Superior temporal gyrus (tissue), 1 donor: ENCODE measurements at regions not wholly inside any gene's neighbourhood (a gene's known extent, or its start where the extent isn't known, plus 50 kb on each side); places are given as distances from the start of the nearest gene placed in this dataset.

ENCODE experiments used
- DNase-seq: peaks from one replicate; pipeline ENCODE4 v3.0.0-alpha.2; 2016; ENCODE audit errors: extremely low spot score

DNA sequence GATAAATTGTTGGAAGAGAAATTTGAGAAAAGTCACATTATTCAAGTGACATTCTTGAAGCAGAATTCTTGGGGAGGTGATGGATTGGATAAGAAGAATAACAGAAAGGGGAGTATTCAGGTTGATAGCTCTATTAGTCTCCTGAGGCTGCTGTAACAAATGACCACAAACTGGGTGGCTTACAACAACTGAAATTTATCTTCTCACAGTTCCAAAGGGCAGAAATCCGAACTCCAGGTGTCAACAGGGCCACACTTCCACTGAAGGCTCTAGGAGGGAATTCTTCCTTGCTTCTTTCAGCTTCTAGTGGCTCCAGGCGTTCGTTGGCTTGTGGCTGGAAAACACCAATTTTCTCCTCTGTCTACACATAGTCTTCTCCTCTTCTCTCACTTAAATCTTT, 99.8 kb downstream of the TES start:
- no peak for DNase-seq

DNA sequence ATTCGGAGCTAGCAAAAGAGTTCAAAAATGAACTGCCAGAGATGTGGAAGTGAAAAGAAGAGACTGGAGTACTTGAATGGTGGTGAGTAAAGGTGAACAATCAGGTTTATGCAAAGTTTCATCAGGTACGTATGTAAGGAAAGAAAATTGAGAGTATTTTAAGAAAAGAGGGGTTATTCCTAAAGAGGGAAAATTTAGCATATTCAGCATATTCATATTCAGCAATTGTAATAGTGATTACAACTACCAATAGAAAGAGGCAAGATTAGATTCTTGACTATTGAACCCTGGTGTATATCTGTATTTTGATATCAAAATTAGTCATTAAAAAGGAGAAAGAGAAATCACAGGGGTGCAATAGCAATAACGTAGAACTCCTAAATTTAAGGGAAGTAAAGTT, 100.9 kb downstream of the TES start:
- DNase-seq: no peak

DNA sequence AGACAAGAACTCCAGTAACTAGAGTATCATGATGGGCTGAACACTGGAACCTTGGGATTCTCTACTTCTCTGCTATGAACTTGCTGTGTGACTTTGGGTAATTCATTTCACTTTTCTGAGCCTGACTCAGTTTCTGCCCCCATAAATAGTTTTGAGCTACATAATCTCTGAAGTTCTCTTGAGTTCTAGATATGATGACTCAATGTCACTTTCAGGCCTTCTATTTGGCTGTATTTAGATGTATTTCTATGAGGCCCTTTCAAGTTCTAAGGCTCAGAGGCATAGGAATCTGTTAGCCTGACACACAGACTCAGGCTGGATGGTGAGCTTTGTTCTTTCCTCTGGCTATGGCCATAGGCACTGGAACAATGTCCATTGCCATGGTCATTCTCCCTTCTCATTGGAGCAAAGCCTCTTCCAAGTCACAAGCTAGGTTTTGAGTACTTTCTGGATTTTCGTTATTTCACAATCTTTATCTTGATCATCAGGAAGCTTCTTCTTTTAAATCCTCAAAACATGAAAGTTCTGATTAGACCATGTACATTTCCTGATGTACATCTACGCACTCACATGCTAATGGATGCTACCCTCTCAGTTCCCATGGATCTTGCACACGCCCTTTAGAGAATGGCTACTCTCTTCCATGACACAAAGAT, 101.6 kb downstream of the TES start:
- DNase-seq: no peak

DNA sequence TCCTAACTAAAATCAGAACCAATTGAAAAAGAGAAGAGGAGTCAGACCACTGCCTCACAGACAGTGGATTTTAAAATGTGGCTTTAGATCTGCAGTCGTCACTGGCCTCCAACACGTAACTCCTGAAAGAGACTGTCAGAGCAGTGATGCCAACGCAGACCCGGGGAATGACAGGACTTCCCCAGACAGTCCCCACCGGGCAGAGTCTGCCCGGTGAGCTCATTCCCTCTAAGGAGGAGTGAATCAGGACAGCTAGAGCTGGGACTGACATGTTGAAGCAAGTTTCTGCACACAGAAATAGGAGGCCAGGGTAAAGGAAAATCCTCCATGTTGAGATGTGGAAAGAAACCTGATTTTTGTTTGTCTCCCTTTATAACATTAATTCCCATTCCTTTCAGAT, 105.0 kb downstream of the TES start:
- no peak for DNase-seq

DNA sequence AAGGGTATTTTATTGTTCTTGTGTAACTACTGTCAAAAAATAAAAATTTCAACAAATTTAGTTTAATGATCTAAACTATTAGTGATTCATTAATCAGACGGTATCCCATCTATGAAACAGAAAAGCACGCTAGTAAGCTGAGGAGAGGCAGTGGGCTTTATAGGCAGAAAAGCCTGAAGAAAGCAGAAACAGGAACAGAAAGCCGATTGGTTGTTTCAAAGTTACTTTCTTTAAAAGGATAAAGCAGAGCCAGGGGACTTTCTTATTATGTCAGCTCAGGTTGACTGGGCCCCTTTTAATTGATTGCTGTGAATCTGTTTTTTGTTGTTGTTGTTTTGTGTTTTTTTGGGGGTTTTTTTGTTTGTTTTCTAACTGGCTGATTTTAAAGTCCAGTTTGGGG, 105.5 kb downstream of the TES start:
- no peak for DNase-seq

DNA sequence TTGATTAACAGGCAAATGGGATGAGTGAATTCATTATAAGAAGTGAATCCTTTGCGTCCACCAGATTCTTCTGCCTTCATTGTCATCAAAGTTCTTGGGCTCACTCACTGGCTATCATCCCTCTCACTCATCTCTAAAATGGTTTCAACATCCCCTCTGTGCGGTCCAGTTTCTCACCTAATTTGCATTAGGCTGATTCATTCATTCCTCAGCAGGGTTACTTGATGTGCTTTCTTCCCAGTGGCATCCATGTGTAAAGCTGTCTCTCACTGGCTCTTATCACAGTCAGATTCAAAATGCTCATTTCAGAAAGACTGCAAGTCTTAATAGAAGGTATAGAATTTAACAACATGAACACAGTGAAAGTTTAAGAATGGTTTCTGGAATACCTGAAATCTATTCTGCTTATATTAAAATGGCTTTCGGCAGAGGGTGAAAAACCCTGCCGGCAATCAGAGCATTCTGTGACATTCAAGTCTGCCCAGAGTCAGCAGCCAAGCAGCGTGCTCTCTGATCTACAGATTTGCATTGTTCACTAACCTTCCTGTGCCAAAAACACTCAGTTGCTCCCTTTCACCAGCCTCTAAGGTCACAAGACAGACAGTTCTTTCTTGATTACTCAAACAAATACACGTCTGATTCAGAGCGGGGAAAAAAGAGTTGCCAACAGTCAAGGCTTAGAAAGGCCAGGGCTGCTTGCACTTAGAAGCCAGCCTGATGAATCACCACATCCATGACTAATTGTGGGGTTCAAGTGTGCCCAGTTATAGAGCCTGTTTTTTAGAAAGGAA, 106.7 kb downstream of the TES start:
- peak; percentile 89 for DNase-seq

DNA sequence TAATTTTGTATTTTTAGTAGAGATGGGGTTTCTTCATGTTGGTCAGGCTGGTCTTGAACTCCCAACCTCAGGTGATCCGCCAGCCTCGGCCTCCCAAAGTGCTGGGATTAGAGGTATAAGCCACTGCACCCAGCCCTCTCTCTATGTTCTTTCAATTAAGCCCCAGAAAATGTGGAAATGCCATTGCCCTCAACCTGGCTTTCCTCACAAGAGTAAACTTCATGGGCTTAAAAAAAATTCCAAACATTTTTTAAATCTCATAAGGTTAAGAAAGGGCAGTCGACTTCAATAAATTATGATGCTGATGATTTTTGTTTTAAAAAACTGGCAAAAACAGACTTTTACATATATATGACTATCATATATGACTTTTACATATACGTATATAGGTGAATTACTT, 107.6 kb downstream of the TES start:
- no peak for DNase-seq

DNA sequence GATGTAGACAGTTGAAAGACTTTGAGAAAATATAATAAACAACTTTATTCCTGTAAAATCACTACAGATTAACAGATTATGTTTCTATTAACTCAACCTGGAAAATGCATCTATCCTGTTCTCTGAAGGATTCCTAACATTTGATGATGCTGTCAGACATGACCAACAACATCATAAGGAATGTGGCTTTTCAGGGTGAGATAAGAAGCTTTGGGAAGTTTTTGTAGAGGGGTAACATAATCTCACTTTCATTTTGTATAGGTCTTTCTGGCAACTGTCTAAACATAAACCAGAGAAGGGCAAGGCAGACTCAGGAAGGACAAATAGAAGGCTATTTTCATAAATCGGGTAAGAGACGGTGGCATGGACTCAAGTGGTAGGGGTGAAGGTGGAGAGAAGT, 112.2 kb downstream of the TES start:
- DNase-seq: no peak

DNA sequence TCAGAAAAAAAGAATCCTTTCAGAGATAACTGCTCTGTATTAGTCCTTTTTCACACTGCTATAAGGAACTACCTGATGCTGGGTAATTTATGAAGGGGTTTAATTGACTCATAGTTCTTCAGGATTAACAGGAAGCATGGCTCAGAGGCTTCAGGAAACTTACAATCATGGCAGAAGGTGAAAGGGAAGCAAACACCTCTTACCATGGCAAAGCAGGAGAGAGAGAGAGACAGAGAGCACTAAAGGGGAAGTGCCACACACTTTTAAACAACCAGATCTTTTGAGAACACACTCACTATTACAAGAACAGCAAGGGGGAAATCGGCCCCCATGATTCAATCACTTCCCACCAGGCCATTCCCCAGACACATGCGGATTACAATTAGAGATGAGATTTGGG, 114.2 kb downstream of the TES start:
- no peak for DNase-seq

DNA sequence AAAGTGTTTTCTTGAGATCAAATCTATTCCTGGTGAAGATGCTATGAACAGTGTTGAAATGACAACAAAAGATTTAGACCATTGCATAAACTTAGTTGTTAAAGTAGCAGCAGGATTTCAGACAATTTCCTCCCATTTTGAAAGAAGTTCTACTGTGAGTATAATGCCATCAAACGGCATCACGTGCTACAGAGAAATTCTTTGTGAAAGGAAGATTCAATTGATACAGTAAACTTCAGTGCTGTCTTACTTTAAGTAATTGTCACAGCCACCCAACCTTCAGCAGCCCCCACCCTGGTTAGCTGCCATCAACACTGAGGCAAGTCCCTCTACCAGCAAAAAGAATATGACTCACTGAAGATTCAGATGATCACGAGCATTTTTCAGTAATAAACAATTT, 115.2 kb downstream of the TES start:
- DNase-seq: no peak

DNA sequence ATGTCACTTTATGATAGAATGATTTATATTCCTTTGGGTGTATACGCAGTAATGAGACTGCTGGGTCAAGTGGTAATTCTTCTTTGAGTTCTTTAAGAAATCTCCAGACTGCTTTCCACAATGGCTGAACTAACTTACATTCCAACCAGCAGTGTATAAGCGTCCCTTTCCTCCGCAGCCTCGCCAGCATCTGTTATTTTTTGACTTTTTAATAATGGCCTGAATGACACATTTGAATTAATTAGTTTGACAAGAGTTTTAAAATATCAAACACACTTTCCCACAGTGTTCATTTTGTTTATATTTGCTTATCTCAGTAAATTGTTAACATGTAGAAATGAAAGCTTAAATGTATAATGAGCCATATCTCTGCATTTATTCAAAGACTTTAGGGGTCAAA, 116.8 kb downstream of the TES start:
- no peak for DNase-seq

DNA sequence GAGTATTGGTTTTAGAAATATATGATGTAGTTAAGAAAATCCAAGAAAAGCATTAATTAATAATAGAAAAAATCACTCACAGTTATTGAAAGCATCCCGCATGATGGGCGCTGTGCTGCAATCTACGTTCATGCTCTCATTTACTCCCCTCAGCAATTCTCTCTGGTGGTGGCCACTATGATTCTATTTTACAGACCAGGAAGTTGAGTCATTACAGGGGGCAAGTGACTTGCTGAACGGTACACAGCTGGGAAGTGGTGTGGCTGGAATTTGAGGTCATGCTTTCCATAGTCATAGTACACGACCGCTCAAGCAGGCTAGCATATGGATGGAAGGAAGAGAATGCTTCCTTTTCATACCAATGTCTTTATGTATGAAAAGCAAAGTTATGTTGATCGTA, 117.4 kb downstream of the TES start:
- no peak for DNase-seq

DNA sequence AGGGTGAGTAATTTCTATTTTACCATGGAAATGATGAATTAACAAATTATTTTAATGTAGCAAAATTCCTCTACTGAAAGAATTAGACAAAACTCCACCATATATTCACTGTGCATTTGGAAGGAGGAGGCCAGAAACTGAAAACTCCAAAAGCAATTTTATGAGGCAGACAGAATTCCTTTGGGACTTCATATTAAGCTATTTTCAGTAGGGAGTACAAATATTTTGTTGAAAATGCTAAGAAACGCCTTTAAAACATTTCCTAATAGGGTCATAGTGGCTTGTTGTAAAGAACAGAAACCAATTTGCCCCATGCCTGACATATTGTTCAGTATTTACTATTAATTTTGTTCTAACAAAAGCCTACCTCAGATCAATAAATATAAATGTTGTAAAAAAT, 117.8 kb downstream of the TES start:
- no peak for DNase-seq

DNA sequence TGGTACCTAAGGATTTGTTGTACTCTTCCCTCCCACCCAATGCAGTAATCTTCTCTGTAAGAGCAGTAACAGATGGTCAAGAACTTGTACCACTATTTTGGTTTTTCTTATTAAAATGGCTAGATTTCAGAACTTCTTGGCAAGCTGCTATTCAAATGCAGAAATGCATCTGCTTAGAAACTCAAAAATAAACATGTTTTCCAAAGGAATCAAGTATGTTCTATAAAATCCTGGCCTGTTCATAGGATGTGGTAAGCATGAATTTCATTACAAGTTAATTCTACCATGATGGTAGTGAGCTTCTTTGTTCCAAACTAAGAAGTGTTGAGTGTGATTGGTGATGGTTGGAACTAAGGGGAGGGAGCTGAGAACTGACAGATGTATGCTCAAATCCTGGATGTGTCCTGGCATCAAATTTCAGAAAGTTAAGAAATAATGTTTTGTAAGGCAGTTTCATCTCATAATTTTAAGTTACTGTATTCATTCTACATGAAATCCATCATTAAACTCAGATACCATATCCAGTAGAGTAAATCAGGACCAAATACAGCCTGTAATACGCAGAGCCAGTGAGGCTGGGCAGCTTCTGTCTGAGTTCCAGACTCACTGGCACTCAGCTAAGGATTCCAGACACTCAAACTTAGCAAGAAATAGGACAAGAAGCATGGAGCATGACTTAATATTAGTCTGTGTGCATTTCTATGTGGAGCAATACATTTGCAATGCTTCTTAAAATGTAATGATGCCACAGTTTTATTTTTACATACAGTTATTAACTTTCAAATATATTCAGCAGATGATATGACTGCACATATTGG, 119.6 kb downstream of the TES start:
- DNase-seq: no peak

DNA sequence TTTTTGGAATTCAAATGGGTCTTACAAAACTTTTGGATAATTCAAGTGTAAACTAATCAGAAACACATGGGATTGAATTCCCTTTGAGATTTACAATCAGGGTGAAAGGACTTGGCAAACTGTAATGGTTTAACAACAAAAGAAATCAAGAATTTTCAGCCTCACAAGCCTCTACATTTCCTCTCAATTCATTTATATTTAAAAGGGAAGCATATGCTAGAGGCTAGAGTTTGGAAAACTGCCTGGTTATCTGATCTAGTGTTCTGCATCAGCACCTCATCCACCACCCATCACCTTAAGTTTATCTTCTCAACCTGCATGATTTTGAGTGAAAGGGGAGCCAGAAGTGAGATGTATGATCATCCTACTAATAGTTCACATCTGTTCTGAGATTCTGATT, 120.7 kb downstream of the TES start:
- no peak for DNase-seq

DNA sequence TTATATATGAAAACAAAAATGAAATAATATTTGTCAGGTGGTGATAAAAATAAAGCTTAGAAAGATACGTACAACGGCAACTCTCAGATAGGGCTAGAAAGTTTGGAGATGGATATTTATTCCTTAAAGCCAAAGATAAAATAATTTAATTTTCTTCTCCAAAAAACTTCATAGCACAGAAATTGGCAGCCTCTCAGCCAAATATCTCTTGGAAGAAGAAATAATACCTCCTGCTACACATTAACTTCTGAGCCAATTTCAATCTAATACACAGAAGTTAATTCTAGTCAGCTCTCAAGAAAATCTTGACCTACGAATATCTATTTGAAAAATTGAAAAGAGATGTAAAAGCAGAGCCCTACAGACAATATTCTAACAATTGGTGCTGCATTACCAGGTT, 122.4 kb downstream of the TES start:
- DNase-seq: no peak

DNA sequence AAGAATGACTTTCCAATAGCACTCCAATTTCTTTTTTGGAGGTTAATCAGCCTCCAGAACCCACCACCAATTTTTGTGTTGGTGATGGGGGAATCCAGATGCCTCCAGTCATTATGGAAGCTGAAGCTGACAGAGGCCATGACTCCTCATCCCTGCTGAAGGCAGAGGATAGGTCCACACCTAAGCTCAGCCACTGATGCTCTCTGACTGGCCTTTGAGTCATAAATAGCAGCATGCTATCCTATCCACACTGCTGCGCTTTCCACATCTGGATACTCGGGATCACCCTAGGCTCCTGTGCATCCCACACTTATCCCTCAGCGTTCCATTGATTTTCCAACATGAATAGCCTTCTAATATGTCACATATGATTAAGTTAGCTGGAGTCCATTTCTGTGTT, 124.2 kb downstream of the TES start:
- DNase-seq: no peak

DNA sequence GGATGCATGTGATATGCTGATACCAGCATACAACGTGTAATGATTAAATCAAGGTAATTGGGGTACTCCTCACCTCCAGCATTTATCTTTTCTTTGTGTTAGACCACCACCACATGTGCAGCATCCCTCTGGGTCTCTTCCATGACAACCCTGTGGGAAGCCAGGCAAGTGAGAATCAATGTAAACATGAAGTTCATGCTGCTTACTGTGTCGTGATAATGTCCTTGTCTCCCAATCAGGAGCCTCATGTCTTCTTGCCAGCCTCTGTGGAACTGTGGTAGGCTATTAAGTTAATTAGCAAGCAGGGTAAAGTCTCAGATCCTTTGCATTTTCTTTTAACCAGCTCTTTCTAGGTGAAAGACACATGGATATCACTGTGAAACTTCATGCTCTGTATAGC, 126.7 kb downstream of the TES start:
- no peak for DNase-seq

DNA sequence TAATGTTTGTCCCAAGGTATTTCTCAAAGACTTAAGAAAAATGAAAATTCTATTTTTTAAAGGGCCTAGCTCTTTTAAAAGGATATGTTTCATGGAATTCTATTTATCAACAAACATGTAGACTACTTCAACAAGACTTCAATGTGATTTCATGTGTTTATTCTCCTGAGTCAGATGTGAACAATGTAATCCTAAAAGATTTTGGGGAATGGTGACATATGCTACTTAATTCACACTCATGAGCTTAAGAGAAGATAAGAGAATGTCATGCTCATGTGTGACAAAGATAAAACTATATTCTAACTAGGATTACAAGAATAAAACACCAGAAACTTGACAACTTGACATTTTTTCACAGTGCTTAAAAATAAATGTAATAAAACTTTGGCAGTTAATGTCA, 127.5 kb downstream of the TES start:
- no peak for DNase-seq

DNA sequence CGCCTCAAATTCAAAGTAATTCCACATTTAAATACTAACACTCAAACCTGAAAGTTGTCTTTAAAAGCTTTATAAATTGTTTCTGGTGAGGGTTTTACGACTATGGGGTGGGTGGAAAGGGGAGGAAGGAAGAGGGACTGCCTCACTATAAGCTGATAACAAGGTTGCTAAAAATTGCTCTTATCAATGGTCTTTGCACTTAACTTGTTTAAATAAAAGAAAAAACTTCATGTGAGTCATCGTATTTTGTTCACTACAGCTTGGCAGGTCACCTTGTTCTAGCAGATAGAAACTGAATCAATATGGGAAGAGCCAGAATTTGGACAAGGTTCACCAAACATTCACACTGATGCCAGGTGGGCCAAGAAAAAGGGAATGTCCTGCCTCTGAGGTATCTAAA, 129.2 kb downstream of the TES start:
- no peak for DNase-seq

DNA sequence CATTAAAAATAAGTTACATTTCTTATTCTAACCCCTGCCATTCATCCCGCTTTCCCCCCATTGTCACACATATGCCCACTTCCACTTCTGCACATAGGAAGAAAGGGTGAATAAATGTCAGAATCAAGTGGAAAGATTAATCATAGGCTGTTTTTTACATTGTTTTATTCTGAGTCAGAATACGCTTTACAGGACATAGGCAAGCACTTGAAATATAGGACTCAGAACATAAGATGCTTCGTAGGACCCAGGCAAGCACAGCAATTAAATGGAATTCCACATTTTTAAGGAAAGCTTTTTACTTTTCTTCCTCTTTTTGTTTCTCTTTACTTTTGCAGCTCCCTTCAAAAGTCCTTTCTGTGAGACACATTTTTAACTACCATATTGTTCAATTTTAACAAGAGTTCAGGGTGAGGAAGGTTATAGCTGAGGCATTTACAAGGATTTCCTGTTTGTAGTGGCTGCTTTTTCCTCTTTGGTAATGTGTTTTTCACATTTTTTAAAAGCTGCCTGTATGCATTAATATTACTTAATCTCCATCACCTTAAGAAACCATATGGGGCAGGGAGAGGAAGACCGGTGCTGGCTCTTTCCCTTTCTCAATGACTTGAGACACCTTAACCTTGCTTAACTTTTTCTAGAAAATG, 130.0 kb downstream of the TES start:
- no peak for DNase-seq
